AG10803 (cell line): ENCODE measurements at regions not wholly inside any gene's neighbourhood (a gene's known extent, or its start where the extent isn't known, plus 50 kb on each side); places are given as distances from the start of the nearest gene placed in this dataset.

ENCODE experiments used
- DNase-seq: peaks from one replicate; pipeline ENCODE4 v3.0.0; 2010; ENCODE audit warnings: low read depth
- H3K4me3 ChIP-seq: 2 replicates; pipeline ENCODE4 v1.5.1; 2011; ENCODE audit warnings: mild to moderate bottlenecking, low read length, control low read depth
- CTCF ChIP-seq: conservative IDR thresholded peaks from 2 replicates; pipeline ENCODE4 v1.5.1; 2011; ENCODE audit warnings: mild to moderate bottlenecking, low read length, control low read depth, inconsistent platforms

GRCh38 chr13:97797553-97797952 is 155.9 kb upstream of the IPO5 start:
- no peak for TF ChIP-seq CTCF
- H3K4me3 ChIP-seq: no peak overlapping the region
- no peak for DNase-seq

GRCh38 chr13:97798171-97798821 is 155.2 kb upstream of the IPO5 start:
- DNase-seq: no peak
- H3K4me3 ChIP-seq: no peak overlapping the region
- TF ChIP-seq CTCF: no peak

- DNase-seq: peak; percentile 24
- no peak overlapping the region for H3K4me3 ChIP-seq
- TF ChIP-seq CTCF: no peak
These were observed 154.6 kb upstream of the IPO5 start for GRCh38 chr13:97798836-97799235.

GRCh38 chr13:97802213-97802612 is 151.3 kb upstream of the IPO5 start:
- H3K4me3 ChIP-seq: no peak overlapping the region
- no peak for DNase-seq
- TF ChIP-seq CTCF: no peak

- no peak overlapping the region for H3K4me3 ChIP-seq
- TF ChIP-seq CTCF: no peak
- DNase-seq: no peak
These were observed 143.9 kb upstream of the IPO5 start for GRCh38 chr13:97809576-97809975.

GRCh38 chr13:97810152-97810551 is 143.3 kb upstream of the IPO5 start:
- DNase-seq: peak; percentile 3

More at GRCh38 chr13:97810152-97810551, 143.3 kb upstream of the IPO5 start:
- peak; percentile 56 for TF ChIP-seq CTCF
- H3K4me3 ChIP-seq: no peak overlapping the region
